T-helper 22 cell (primary cell): ENCODE measurements at regions not wholly inside any gene's neighbourhood (a gene's known extent, or its start where the extent isn't known, plus 50 kb on each side); places are given as distances from the start of the nearest gene placed in this dataset.
"Not testable (repeated sequence)": the region's sequence is repeated elsewhere in the genome, so short reads cannot be mapped to it uniquely, and the experiment has no call there.

Experiments
- DNase-seq: peaks from one replicate; pipeline ENCODE4 v3.0.0-alpha.2; 2020; ENCODE audit warnings: low read depth

- DNase-seq: no peak
Observed at GRCh38 chr15:26126070-26126469, 262.9 kb upstream of the ATP10A start.

- no peak for DNase-seq
Observed at GRCh38 chr15:26125664-26126063, 262.5 kb upstream of the ATP10A start.

- no peak for DNase-seq
Observed at GRCh38 chr15:26119322-26119721, 256.2 kb upstream of the ATP10A start.

- no peak for DNase-seq
Observed at GRCh38 chr15:26115229-26115943, 252.3 kb upstream of the ATP10A start.

GRCh38 chr15:26114128-26114527 lies 251.0 kb upstream of the ATP10A start:
- DNase-seq: not testable (repeated sequence)

GRCh38 chr15:26113296-26113695 lies 250.2 kb upstream of the ATP10A start:
- DNase-seq: no peak

- no peak for DNase-seq
Observed at GRCh38 chr15:26109203-26109602, 246.1 kb upstream of the ATP10A start.

GRCh38 chr15:26106556-26106955 lies 243.4 kb upstream of the ATP10A start:
- no peak for DNase-seq

GRCh38 chr15:26103002-26103404 lies 239.9 kb upstream of the ATP10A start:
- DNase-seq: no peak

GRCh38 chr15:26102365-26102764 lies 239.2 kb upstream of the ATP10A start:
- no peak for DNase-seq

- no peak for DNase-seq
Observed at GRCh38 chr15:26101443-26101842, 238.3 kb upstream of the ATP10A start.

- no peak for DNase-seq
Observed at GRCh38 chr15:26098801-26099200, 235.7 kb upstream of the ATP10A start.

- DNase-seq: no peak
Observed at GRCh38 chr15:26097216-26097615, 234.1 kb upstream of the ATP10A start.

- DNase-seq: no peak
Observed at GRCh38 chr15:26096581-26096980, 233.5 kb upstream of the ATP10A start.

GRCh38 chr15:26095710-26096330 lies 232.7 kb upstream of the ATP10A start:
- DNase-seq: no peak

- DNase-seq: no peak
Observed at GRCh38 chr15:26091184-26091583, 228.1 kb upstream of the ATP10A start.

- DNase-seq: no peak
Observed at GRCh38 chr15:26087881-26088280, 224.8 kb upstream of the ATP10A start.

- no peak for DNase-seq
Observed at GRCh38 chr15:26087395-26087794, 224.3 kb upstream of the ATP10A start.

GRCh38 chr15:26084771-26085170 lies 221.6 kb upstream of the ATP10A start:
- no peak for DNase-seq

- no peak for DNase-seq
Observed at GRCh38 chr15:26083896-26084295, 220.8 kb upstream of the ATP10A start.

GRCh38 chr15:26083457-26083856 lies 220.3 kb upstream of the ATP10A start:
- DNase-seq: no peak

GRCh38 chr15:26082221-26083109 lies 219.3 kb upstream of the ATP10A start:
- DNase-seq: peak; percentile 86

GRCh38 chr15:26081758-26082220 lies 218.7 kb upstream of the ATP10A start:
- no peak for DNase-seq
